Transverse colon (tissue), 4 donors: ENCODE measurements at regions not wholly inside any gene's neighbourhood (a gene's known extent, or its start where the extent isn't known, plus 50 kb on each side); places are given as distances from the start of the nearest gene placed in this dataset.

Experiments used
- EP300 ChIP-seq: sonication (generic); formaldehyde crosslinking; IDR thresholded peaks from one replicate; pipeline ENCODE4 v1.6.1; 2017; ENCODE audit warnings: antibody characterized with exemption, low read depth
- POLR2A ChIP-seq: fragments of 450-650 bp; IDR thresholded peaks from one replicate; pipeline ENCODE4 v1.6.1; 2016; ENCODE audit warnings: antibody characterized with exemption, mild to moderate bottlenecking, moderate library complexity
- POLR2AphosphoS5 ChIP-seq, 3 donors: sonication (generic); formaldehyde crosslinking; IDR thresholded peaks; one replicate each; pipeline ENCODE4 v1.6.1; 2016; ENCODE audit warnings: antibody characterized with exemption in 3 of 3
- TF ChIP-seq, protein P1 (sequence below), 5 experiments: fragments of 200-600 bp in 3 of 5; fragments of 450-650 bp in 2 of 5; sonication (generic) in 3 of 5; IDR thresholded peaks; 1 replicate in 2 of 5; 2 replicates in 3 of 5; pipeline ENCODE4 v1.5.1; 2016 to 2017; ENCODE audit warnings: antibody characterized with exemption in 5 of 5, inconsistent platforms in 3 of 5, mild to moderate bottlenecking in 2 of 5, moderate library complexity in 1 of 5

GRCh38 chr2:206859330-206859739 is 80.0 kb upstream of the CPO start:
- TF ChIP-seq, protein P1, sequence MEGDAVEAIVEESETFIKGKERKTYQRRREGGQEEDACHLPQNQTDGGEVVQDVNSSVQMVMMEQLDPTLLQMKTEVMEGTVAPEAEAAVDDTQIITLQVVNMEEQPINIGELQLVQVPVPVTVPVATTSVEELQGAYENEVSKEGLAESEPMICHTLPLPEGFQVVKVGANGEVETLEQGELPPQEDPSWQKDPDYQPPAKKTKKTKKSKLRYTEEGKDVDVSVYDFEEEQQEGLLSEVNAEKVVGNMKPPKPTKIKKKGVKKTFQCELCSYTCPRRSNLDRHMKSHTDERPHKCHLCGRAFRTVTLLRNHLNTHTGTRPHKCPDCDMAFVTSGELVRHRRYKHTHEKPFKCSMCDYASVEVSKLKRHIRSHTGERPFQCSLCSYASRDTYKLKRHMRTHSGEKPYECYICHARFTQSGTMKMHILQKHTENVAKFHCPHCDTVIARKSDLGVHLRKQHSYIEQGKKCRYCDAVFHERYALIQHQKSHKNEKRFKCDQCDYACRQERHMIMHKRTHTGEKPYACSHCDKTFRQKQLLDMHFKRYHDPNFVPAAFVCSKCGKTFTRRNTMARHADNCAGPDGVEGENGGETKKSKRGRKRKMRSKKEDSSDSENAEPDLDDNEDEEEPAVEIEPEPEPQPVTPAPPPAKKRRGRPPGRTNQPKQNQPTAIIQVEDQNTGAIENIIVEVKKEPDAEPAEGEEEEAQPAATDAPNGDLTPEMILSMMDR (IDR thresholded peaks at IDR 0.05): no peak
- TF ChIP-seq POLR2AphosphoS5 (IDR thresholded peaks at IDR 0.05): no peak
- no peak for TF ChIP-seq POLR2A
- no peak for TF ChIP-seq EP300
